GM23338 (cell line): ENCODE measurements at regions not wholly inside any gene's neighbourhood (a gene's known extent, or its start where the extent isn't known, plus 50 kb on each side); places are given as distances from the start of the nearest gene placed in this dataset.

Experiments
- ATAC-seq: fragments of 200-7000 bp; cut with Tn5 transposase; 3 replicates; pipeline ENCODE4 v1.9.1; 2020
- DNase-seq: peaks from one replicate; pipeline ENCODE4 v3.0.0-alpha.2; 2015; ENCODE audit warnings: low spot score
- H2AFZ ChIP-seq: fragments of 200-600 bp; sonication (generic); 2 replicates; pipeline ENCODE4 v1.8.0; 2016; ENCODE audit warnings: antibody characterized with exemption, mild to moderate bottlenecking, moderate library complexity
- H3F3A ChIP-seq: fragments of 200-600 bp; sonication (generic); replicated peaks from 2 replicates; pipeline ENCODE4 v1.8.0; 2017; ENCODE audit warnings: antibody characterized with exemption, mixed run types, low read depth
- H3K27ac ChIP-seq: fragments of 200-600 bp; sonication (generic); 2 replicates; pipeline ENCODE4 v1.6.1; 2016; ENCODE audit warnings: low read depth
- H3K27me3 ChIP-seq: fragments of 200-600 bp; sonication (generic); 2 replicates; pipeline ENCODE4 v1.8.0; 2016; ENCODE audit warnings: mild to moderate bottlenecking, mixed run types, moderate library complexity; ENCODE audit not compliant: insufficient read depth
- H3K36me3 ChIP-seq: fragments of 200-600 bp; sonication (generic); 2 replicates; pipeline ENCODE4 v1.8.0; 2016; ENCODE audit warnings: mild to moderate bottlenecking; ENCODE audit not compliant: insufficient read depth
- H3K4me1 ChIP-seq: fragments of 200-600 bp; sonication (generic); 2 replicates; pipeline ENCODE4 v1.8.0; 2016; ENCODE audit warnings: mild to moderate bottlenecking, moderate library complexity; ENCODE audit not compliant: insufficient read depth
- H3K4me2 ChIP-seq: fragments of 200-600 bp; sonication (generic); 2 replicates; pipeline ENCODE4 v1.7.1; 2017; ENCODE audit warnings: mixed run types
- H3K4me3 ChIP-seq: fragments of 200-600 bp; sonication (generic); 2 replicates; pipeline ENCODE4 v1.6.1; 2016; ENCODE audit warnings: mixed run types
- H3K79me2 ChIP-seq: fragments of 200-600 bp; sonication (generic); replicated peaks from 2 replicates; pipeline ENCODE4 v1.8.0; 2017; ENCODE audit warnings: mild to moderate bottlenecking; ENCODE audit not compliant: insufficient read depth
- H3K9me2 ChIP-seq: fragments of 200-600 bp; sonication (generic); 2 replicates; pipeline ENCODE4 v1.8.0; 2017; ENCODE audit not compliant: insufficient read depth
- H4K20me1 ChIP-seq: fragments of 200-600 bp; sonication (generic); replicated peaks from 2 replicates; pipeline ENCODE4 v1.8.0; 2017; ENCODE audit warnings: mild to moderate bottlenecking; ENCODE audit not compliant: insufficient read depth
- H3K27ac Mint-ChIP-seq: 2 replicates; pipeline ENCODE4 v1.8.0; 2020; ENCODE audit warnings: inconsistent platforms, mild to moderate bottlenecking, moderate library complexity, mixed read lengths
- H3K27me3 Mint-ChIP-seq: 3 replicates; pipeline ENCODE4 v1.8.0; 2022; ENCODE audit warnings: low read depth, mild to moderate bottlenecking, moderate library complexity, mixed read lengths, inconsistent platforms; ENCODE audit not compliant: insufficient read depth, poor library complexity
- H3K36me3 Mint-ChIP-seq: 3 replicates; pipeline ENCODE4 v1.8.0; 2021; ENCODE audit warnings: low read depth, mild to moderate bottlenecking, inconsistent platforms, moderate library complexity, mixed read lengths
- H3K4me1 Mint-ChIP-seq: 3 replicates; pipeline ENCODE4 v1.8.0; 2020; ENCODE audit warnings: mild to moderate bottlenecking, inconsistent platforms, mixed read lengths
- H3K4me3 Mint-ChIP-seq: 3 replicates; pipeline ENCODE4 v1.8.0; 2021; ENCODE audit warnings: moderate library complexity, mild to moderate bottlenecking, inconsistent platforms, mixed read lengths
- H3K9me3 Mint-ChIP-seq: 3 replicates; pipeline ENCODE4 v1.8.0; 2020; ENCODE audit warnings: moderate library complexity, mild to moderate bottlenecking, inconsistent platforms, mixed read lengths
- CREB1 ChIP-seq: fragments of 250-450 bp; sonication (Bioruptor Pico); IDR thresholded peaks from 2 replicates; pipeline ENCODE4 v1.5.0; 2020; ENCODE audit warnings: low read depth, mild to moderate bottlenecking, moderate library complexity
- CTCF ChIP-seq, 2 experiments: fragments of 200-600 bp in 1 of 2; sonication (generic) in 1 of 2; conservative IDR thresholded peaks; 2 replicates each; pipeline versions ENCODE4 v1.5.1 to v1.6.1; 2016 to 2017; ENCODE audit warnings: antibody characterized with exemption in 2 of 2, low read depth in 2 of 2, mild to moderate bottlenecking in 2 of 2, moderate library complexity in 1 of 2
- EZH2 ChIP-seq: fragments of 200-600 bp; sonication (generic); IDR thresholded peaks from one replicate; pipeline ENCODE4 v1.8.0; 2017; ENCODE audit warnings: antibody characterized with exemption, mild to moderate bottlenecking, low read depth; ENCODE audit not compliant: unreplicated experiment
- EZH2phosphoT487 ChIP-seq: fragments of 200-600 bp; sonication (generic); IDR thresholded peaks from one replicate; pipeline ENCODE4 v1.8.1; 2018; ENCODE audit warnings: antibody characterized with exemption; ENCODE audit not compliant: unreplicated experiment
- JUNB ChIP-seq: IDR thresholded peaks from one replicate; pipeline ENCODE4 v1.6.1; 2016; ENCODE audit warnings: antibody characterized with exemption; ENCODE audit not compliant: unreplicated experiment
- NANOG ChIP-seq: IDR thresholded peaks from 2 replicates; pipeline ENCODE4 v1.6.1; 2016; ENCODE audit warnings: antibody characterized with exemption, borderline replicate concordance
- STAT1 ChIP-seq: IDR thresholded peaks from one replicate; pipeline ENCODE4 v1.6.1; 2016; ENCODE audit warnings: antibody characterized with exemption; ENCODE audit not compliant: unreplicated experiment
- ZNF114 ChIP-seq: fragments of 250-450 bp; sonication (Bioruptor Pico); IDR thresholded peaks from 2 replicates; pipeline ENCODE4 v1.5.0; 2020; ENCODE audit warnings: mild to moderate bottlenecking, moderate library complexity
- ZNF331 ChIP-seq: fragments of 250-450 bp; sonication (Bioruptor Pico); IDR thresholded peaks from 2 replicates; pipeline ENCODE4 v1.5.0; 2020; ENCODE audit warnings: low read depth, mild to moderate bottlenecking, moderate library complexity
- TF ChIP-seq, protein P1 (sequence below): fragments of 250-450 bp; sonication (Bioruptor Pico); IDR thresholded peaks from 2 replicates; pipeline ENCODE4 v1.5.0; 2020; ENCODE audit warnings: mild to moderate bottlenecking, moderate library complexity
- TF ChIP-seq, protein P2 (sequence below): IDR thresholded peaks from one replicate; pipeline ENCODE4 v1.6.1; 2018; ENCODE audit warnings: antibody characterized with exemption; ENCODE audit not compliant: unreplicated experiment
- TF ChIP-seq, protein P3 (sequence below): IDR thresholded peaks from 2 replicates; pipeline ENCODE4 v1.6.1; 2016; ENCODE audit warnings: antibody characterized with exemption

DNA sequence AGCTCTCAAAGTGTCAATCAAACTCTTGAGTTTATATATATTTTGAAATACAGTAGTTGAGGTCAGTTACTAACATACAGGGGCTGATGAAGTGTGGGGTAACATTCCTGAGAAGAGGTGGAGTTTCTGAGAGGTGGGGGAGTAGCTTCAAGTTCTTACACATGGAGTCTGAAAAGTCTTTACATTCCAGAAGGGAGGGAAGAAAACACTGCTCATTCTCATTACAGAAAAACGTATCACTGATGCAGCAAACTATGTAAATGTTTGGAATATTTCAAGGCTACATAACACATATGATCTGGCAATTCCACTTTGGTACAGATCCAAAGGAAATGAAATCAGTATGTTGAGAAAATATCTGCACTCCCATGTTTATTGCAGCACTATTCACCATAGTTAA is 1065.8 kb upstream of the B3GALT2 start (continued):
- TF ChIP-seq, protein P1, sequence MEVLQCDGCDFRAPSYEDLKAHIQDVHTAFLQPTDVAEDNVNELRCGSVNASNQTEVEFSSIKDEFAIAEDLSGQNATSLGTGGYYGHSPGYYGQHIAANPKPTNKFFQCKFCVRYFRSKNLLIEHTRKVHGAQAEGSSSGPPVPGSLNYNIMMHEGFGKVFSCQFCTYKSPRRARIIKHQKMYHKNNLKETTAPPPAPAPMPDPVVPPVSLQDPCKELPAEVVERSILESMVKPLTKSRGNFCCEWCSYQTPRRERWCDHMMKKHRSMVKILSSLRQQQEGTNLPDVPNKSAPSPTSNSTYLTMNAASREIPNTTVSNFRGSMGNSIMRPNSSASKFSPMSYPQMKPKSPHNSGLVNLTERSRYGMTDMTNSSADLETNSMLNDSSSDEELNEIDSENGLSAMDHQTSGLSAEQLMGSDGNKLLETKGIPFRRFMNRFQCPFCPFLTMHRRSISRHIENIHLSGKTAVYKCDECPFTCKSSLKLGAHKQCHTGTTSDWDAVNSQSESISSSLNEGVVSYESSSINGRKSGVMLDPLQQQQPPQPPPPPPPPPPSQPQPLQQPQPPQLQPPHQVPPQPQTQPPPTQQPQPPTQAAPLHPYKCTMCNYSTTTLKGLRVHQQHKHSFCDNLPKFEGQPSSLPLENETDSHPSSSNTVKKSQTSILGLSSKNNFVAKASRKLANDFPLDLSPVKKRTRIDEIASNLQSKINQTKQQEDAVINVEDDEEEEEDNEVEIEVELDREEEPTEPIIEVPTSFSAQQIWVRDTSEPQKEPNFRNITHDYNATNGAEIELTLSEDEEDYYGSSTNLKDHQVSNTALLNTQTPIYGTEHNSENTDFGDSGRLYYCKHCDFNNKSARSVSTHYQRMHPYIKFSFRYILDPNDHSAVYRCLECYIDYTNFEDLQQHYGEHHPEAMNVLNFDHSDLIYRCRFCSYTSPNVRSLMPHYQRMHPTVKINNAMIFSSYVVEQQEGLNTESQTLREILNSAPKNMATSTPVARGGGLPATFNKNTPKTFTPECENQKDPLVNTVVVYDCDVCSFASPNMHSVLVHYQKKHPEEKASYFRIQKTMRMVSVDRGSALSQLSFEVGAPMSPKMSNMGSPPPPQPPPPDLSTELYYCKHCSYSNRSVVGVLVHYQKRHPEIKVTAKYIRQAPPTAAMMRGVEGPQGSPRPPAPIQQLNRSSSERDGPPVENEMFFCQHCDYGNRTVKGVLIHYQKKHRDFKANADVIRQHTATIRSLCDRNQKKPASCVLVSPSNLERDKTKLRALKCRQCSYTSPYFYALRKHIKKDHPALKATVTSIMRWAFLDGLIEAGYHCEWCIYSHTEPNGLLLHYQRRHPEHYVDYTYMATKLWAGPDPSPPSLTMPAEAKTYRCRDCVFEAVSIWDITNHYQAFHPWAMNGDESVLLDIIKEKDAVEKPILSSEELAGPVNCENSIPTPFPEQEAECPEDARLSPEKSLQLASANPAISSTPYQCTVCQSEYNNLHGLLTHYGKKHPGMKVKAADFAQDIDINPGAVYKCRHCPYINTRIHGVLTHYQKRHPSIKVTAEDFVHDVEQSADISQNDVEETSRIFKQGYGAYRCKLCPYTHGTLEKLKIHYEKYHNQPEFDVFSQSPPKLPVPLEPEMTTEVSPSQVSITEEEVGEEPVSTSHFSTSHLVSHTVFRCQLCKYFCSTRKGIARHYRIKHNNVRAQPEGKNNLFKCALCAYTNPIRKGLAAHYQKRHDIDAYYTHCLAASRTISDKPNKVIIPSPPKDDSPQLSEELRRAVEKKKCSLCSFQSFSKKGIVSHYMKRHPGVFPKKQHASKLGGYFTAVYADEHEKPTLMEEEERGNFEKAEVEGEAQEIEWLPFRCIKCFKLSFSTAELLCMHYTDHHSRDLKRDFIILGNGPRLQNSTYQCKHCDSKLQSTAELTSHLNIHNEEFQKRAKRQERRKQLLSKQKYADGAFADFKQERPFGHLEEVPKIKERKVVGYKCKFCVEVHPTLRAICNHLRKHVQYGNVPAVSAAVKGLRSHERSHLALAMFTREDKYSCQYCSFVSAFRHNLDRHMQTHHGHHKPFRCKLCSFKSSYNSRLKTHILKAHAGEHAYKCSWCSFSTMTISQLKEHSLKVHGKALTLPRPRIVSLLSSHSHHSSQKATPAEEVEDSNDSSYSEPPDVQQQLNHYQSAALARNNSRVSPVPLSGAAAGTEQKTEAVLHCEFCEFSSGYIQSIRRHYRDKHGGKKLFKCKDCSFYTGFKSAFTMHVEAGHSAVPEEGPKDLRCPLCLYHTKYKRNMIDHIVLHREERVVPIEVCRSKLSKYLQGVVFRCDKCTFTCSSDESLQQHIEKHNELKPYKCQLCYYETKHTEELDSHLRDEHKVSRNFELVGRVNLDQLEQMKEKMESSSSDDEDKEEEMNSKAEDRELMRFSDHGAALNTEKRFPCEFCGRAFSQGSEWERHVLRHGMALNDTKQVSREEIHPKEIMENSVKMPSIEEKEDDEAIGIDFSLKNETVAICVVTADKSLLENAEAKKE (CRISPR knock-in tag), result no peak
- TF ChIP-seq JUNB, result no peak
- TF ChIP-seq ZNF114 (CRISPR knock-in tag), result no peak

- no peaks in the 10 kb centered on the region for H3K4me1 Mint-ChIP-seq
- no peaks in the 10 kb centered on the region for H4K20me1 ChIP-seq
- no peaks in the 10 kb centered on the region for H3K27me3 Mint-ChIP-seq
- no peaks in the 10 kb centered on the region for H3K9me3 Mint-ChIP-seq
- no peaks in the 10 kb centered on the region for H3K36me3 Mint-ChIP-seq
- H3K9me2 ChIP-seq, result no peaks in the 10 kb centered on the region
- H3K4me1 ChIP-seq, result no peaks in the 10 kb centered on the region
- no peak overlapping the region for H3K27ac ChIP-seq
- no peak overlapping the region for H3K27ac Mint-ChIP-seq
- ATAC-seq (no peak), DNase-seq (no peak)
- H3K4me3 Mint-ChIP-seq, result no peak overlapping the region
- H3K4me2 ChIP-seq, result no peak overlapping the region
- no peaks in the 10 kb centered on the region for H3K27me3 ChIP-seq
- H3K79me2 ChIP-seq, result no peaks in the 10 kb centered on the region
- no peak overlapping the region for H2AFZ ChIP-seq
- H3K36me3 ChIP-seq, result no peaks in the 10 kb centered on the region
- no peaks in the 10 kb centered on the region for H3F3A ChIP-seq
- H3K4me3 ChIP-seq, result no peak overlapping the region
- TF ChIP-seq ZNF331 (CRISPR knock-in tag) (no peak), EZH2 (no peak), ZNF114 (CRISPR knock-in tag) (no peak), NANOG (no peak), EZH2phosphoT487 (no peak), STAT1 (no peak), CREB1 (no peak), JUNB (no peak), CTCF (conservative IDR thresholded peaks at IDR 0.05; ENCODE audit: low read depth in 2 of 2) (no peak)
- TF ChIP-seq, protein P2, sequence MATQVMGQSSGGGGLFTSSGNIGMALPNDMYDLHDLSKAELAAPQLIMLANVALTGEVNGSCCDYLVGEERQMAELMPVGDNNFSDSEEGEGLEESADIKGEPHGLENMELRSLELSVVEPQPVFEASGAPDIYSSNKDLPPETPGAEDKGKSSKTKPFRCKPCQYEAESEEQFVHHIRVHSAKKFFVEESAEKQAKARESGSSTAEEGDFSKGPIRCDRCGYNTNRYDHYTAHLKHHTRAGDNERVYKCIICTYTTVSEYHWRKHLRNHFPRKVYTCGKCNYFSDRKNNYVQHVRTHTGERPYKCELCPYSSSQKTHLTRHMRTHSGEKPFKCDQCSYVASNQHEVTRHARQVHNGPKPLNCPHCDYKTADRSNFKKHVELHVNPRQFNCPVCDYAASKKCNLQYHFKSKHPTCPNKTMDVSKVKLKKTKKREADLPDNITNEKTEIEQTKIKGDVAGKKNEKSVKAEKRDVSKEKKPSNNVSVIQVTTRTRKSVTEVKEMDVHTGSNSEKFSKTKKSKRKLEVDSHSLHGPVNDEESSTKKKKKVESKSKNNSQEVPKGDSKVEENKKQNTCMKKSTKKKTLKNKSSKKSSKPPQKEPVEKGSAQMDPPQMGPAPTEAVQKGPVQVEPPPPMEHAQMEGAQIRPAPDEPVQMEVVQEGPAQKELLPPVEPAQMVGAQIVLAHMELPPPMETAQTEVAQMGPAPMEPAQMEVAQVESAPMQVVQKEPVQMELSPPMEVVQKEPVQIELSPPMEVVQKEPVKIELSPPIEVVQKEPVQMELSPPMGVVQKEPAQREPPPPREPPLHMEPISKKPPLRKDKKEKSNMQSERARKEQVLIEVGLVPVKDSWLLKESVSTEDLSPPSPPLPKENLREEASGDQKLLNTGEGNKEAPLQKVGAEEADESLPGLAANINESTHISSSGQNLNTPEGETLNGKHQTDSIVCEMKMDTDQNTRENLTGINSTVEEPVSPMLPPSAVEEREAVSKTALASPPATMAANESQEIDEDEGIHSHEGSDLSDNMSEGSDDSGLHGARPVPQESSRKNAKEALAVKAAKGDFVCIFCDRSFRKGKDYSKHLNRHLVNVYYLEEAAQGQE, result no peak
- TF ChIP-seq, protein P3, sequence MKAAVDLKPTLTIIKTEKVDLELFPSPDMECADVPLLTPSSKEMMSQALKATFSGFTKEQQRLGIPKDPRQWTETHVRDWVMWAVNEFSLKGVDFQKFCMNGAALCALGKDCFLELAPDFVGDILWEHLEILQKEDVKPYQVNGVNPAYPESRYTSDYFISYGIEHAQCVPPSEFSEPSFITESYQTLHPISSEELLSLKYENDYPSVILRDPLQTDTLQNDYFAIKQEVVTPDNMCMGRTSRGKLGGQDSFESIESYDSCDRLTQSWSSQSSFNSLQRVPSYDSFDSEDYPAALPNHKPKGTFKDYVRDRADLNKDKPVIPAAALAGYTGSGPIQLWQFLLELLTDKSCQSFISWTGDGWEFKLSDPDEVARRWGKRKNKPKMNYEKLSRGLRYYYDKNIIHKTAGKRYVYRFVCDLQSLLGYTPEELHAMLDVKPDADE, result no peak
These were observed 1054.8 kb upstream of the B3GALT2 start for GRCh38 chr1:194241215-194241614.
